Right lung (tissue), 2 donors: ENCODE measurements at regions not wholly inside any gene's neighbourhood (a gene's known extent, or its start where the extent isn't known, plus 50 kb on each side); places are given as distances from the start of the nearest gene placed in this dataset.
A peak's percentile ranks its signal among the peaks of the same experiment; 100 is the strongest.

Experiments used
- DNase-seq, 2 donors: peaks; one replicate each; pipeline ENCODE4 v3.0.0-alpha.2; 2013

- no peak for DNase-seq
These were observed 1175.3 kb upstream of the LRRN3 start for GRCh38 chr7:109915670-109916069.

GRCh38 chr7:109926738-109927137 is 1164.2 kb upstream of the LRRN3 start:
- DNase-seq: no peak

GRCh38 chr7:109930049-109930448 is 1160.9 kb upstream of the LRRN3 start:
- no peak for DNase-seq

- no peak for DNase-seq
These were observed 1151.7 kb upstream of the LRRN3 start for GRCh38 chr7:109939207-109939606.

- DNase-seq: no peak
These were observed 1145.0 kb upstream of the LRRN3 start for GRCh38 chr7:109945820-109946518.

- DNase-seq: no peak
These were observed 1140.7 kb upstream of the LRRN3 start for GRCh38 chr7:109950256-109950655.

- no peak for DNase-seq
These were observed 1139.9 kb upstream of the LRRN3 start for GRCh38 chr7:109950821-109951564.

GRCh38 chr7:109951565-109951928 is 1139.4 kb upstream of the LRRN3 start:
- DNase-seq: no peak

- DNase-seq: peak in 1 of 2 donors; percentile 5
These were observed 1134.9 kb upstream of the LRRN3 start for GRCh38 chr7:109955986-109956385.

- DNase-seq: no peak
These were observed 1134.0 kb upstream of the LRRN3 start for GRCh38 chr7:109956916-109957315.

GRCh38 chr7:109963741-109964140 is 1127.2 kb upstream of the LRRN3 start:
- DNase-seq: no peak

GRCh38 chr7:109964780-109965179 is 1126.1 kb upstream of the LRRN3 start:
- DNase-seq: no peak

- no peak for DNase-seq
These were observed 1123.5 kb upstream of the LRRN3 start for GRCh38 chr7:109967406-109967805.

- no peak for DNase-seq
These were observed 1107.3 kb upstream of the LRRN3 start for GRCh38 chr7:109983618-109984017.

- no peak for DNase-seq
These were observed 1106.2 kb upstream of the LRRN3 start for GRCh38 chr7:109984729-109985128.

- no peak for DNase-seq
These were observed 1104.2 kb upstream of the LRRN3 start for GRCh38 chr7:109986701-109987100.

- no peak for DNase-seq
These were observed 1094.5 kb upstream of the LRRN3 start for GRCh38 chr7:109996411-109996810.

- DNase-seq: no peak
These were observed 1094.0 kb upstream of the LRRN3 start for GRCh38 chr7:109996927-109997326.

GRCh38 chr7:109997837-109998236 is 1093.1 kb upstream of the LRRN3 start:
- DNase-seq: no peak

GRCh38 chr7:110001254-110001938 is 1089.5 kb upstream of the LRRN3 start:
- DNase-seq: no peak

GRCh38 chr7:110003827-110004226 is 1087.1 kb upstream of the LRRN3 start:
- DNase-seq: no peak

- no peak for DNase-seq
These were observed 1083.4 kb upstream of the LRRN3 start for GRCh38 chr7:110007320-110008063.
